Iris pigment epithelial cell (primary cell): ENCODE measurements at regions not wholly inside any gene's neighbourhood (a gene's known extent, or its start where the extent isn't known, plus 50 kb on each side); places are given as distances from the start of the nearest gene placed in this dataset.
"Not testable (repeated sequence)": the region's sequence is repeated elsewhere in the genome, so short reads cannot be mapped to it uniquely, and the experiment has no call there.

Experiments used
- DNase-seq: peaks from one replicate; pipeline ENCODE4 v3.0.0-alpha.2; 2011; ENCODE audit warnings: low read depth

DNA sequence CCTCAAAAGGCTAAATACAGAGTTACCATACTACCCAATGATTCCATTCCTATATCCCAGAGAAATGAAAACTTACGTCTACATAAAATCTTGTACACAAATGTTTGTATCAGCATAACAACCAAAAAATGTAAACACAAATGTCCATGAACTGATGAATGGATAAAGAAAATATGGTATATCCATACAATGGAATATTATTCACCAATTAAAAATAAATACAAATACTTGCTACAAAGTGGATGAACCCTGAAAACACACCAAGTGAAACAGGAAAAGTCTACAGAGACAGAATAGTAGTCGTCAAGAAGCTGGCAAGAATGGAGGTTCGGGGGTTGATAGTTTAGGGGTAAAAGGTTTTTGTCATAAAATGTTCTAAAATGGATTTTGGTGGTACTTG is 54.0 kb upstream of the ANKRD28 start:
- DNase-seq = no peak

DNA sequence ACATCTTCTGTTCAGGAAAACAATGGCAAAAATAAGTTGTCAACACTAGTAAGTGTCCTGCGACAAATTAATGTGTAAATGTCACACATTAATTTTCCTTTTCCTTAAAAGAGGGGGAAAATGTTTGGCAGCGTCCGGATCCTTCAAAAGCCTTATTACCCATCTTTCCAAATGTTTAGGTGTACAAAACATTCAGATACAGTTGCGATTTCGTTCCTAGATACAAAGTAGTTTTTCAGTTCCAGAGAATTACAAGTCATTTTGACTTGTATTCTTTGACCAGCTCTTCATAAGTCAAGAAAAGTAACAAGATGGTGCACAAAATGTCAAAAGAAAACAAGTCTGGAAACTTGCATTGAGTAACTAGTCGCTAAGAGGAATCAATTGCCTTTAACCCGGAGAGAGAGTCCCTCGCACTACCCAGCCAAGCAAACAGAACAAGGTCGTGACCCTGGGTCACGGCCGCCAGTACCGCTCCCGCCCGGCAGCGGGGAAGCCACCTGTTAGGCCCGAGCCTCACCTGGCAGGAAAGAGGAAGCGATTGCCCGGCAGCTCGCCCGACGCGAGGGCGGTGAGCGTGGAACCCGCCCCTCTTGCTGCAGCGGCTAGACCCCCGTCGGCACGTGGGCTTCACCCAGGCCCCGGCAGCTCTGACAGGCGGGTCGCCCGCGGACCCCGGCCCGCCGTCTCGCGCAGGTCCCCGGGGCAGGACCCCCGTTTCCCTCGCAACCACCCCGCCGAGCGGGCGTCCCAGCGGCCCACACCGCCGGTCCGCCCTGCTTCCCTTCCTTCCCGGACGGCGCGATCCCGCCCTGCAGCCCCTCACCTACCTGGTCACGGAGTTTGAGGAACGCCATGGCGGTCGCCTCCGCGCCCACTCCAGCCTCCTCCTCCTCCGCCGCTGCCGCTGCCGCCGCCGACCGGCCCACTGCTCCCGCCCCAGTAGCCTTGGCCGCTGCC is 61.0 kb upstream of the ANKRD28 start:
- peak; percentile 6 for DNase-seq

GRCh38 chr3:15859507-15860013 is 61.8 kb upstream of the ANKRD28 start:
- peak; percentile 75 for DNase-seq

DNA sequence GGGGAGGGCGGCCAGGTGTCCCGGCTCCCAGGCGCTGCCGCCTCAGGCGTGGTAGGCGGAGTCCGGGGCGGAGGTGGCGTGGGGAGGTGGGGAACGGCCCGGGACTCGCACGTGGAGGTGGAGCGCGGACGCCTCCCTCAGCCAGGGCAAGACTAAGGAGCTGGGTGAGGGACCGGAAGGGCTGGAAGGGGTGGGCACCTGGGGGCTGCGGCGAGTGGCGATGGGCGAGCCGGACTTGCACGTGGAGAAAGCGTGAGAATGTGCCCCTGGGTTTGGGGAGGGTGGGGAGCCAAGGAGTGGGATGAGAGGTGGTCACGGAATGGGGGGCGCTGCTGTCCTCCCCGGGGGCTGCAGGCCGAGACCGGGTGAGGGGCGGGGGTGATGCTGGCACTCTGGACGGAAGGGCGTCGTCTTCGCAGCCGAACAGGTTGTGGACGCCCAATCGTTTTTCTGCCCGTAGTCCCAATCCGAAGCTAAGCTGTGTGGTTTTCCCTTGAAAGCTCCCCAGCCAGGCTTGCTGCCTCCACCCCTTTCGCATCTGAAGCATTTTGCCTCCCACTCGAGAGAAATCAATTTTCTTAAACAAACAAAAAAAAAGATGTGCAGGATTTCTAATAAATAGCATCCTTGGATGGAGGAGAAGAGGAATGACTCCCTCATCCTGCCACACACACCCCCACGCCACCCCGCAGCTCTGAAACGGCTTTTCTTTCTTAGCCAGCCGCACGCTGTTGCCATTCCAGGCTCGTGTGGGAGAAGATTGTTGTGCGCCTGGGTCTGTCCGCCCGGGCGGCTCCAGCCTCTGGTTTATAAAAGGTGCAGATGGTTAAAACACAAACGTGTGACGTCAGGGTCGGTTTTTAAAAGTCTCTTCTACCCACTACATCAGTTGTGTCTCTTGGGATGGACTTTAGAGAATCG is 62.5 kb upstream of the ANKRD28 start:
- peak; percentile 47 for DNase-seq

DNA sequence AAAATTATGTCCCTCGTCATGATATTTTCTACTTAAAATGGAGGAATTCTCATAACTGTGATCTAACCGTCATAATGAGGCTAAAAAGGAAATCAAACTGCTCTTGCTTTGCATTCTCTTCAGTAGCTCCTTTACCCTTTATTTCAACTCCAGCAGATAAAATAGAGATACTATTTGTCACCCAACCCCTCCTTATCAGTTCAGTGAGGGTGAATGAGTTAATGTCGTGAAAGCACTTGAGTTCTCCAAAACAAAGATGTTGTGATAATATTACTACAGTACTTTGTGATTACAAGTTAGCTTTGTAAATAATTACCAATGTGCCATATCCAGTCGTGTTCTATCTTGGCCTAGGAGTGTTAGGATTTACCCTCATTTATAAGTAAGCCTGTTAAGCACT is 63.4 kb upstream of the ANKRD28 start:
- DNase-seq = no peak

- DNase-seq = no peak
Observed at GRCh38 chr3:15872807-15873206, 75.0 kb upstream of the ANKRD28 start.

DNA sequence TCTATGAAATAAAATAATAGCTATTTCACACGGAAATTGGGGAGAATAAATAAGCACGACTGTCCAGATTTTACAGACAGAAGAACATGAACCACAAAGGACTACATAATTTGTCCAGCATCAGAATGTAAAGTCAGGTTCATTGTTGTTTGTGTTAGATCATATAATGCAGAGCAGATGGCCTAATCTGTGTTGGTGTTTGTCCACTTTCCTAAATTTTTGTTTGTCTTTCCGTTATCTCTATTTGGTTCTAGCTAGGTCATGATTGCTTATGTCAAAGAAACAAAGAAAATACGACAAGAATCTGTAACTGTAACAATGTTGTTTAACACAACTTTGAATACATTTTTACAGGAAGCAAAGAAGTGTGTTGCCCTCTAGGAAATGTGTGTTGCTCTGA is 75.6 kb upstream of the ANKRD28 start:
- no peak for DNase-seq

GRCh38 chr3:15875016-15875689 is 77.4 kb upstream of the ANKRD28 start:
- DNase-seq = peak; percentile 89

- DNase-seq = no peak
Observed at GRCh38 chr3:15876669-15877068, 78.9 kb upstream of the ANKRD28 start.

GRCh38 chr3:15877813-15878212 is 80.0 kb upstream of the ANKRD28 start:
- no peak for DNase-seq

GRCh38 chr3:15879787-15880186 is 82.0 kb upstream of the ANKRD28 start:
- DNase-seq = not testable (repeated sequence)

- no peak for DNase-seq
Observed at GRCh38 chr3:15882577-15882976, 84.8 kb upstream of the ANKRD28 start.

- DNase-seq = no peak
Observed at GRCh38 chr3:15884132-15884531, 86.4 kb upstream of the ANKRD28 start.

DNA sequence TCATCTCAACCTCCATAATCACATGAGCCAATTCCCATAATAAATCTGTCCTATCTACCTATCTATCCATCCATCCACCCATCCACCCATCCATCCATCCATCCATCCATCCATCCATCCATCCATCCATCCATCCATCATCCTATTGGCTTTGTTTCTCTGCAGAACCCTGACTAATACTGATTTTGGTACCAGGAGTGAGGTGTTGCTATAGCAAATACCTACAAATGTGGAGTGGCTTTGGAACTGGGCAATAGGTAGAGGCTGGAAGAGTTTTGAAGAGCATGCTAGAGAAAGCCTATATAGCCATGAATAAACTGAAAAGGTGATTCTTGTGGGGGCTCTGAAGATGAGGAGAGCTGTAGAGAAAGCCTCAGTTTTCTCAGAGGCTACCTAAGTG is 88.7 kb upstream of the ANKRD28 start:
- DNase-seq = no peak

DNA sequence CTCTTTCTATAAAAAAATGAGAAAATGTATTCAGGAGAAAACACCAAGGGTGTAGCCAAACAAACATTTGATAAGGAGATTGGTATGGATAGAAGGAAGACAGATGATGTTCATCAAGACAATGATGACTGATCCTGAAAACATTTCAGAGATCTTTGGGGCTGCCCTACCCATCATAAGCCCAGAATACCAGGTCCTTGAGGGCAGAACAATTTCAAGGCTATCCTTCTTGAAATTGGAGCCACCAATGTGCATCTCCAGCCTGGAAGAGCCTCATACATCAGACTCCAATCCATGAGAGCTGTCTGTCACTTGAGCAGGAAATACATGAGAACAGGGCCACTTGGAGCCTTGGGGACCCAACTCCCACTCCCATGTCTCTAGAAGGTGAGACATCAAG is 89.5 kb upstream of the ANKRD28 start:
- DNase-seq = no peak

DNA sequence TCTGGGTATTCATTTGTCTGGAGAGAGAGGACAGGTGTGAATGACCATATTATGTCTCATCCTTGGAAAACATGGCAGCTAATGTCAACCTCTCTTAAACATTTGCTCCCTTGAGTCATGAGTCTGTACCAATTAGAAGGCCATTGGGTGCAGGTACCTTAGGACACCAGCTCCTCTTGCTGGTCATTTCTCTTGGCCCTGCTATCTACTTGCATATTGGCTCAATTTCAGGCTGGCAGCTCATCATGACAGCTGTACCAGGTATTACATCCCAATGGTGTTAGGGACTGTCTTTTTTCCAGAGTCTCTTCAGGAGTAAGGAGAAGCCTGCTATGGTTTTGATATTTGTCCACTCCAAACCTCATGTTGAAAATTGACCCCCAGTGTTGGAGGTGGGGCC is 92.2 kb upstream of the ANKRD28 start:
- DNase-seq = no peak

DNA sequence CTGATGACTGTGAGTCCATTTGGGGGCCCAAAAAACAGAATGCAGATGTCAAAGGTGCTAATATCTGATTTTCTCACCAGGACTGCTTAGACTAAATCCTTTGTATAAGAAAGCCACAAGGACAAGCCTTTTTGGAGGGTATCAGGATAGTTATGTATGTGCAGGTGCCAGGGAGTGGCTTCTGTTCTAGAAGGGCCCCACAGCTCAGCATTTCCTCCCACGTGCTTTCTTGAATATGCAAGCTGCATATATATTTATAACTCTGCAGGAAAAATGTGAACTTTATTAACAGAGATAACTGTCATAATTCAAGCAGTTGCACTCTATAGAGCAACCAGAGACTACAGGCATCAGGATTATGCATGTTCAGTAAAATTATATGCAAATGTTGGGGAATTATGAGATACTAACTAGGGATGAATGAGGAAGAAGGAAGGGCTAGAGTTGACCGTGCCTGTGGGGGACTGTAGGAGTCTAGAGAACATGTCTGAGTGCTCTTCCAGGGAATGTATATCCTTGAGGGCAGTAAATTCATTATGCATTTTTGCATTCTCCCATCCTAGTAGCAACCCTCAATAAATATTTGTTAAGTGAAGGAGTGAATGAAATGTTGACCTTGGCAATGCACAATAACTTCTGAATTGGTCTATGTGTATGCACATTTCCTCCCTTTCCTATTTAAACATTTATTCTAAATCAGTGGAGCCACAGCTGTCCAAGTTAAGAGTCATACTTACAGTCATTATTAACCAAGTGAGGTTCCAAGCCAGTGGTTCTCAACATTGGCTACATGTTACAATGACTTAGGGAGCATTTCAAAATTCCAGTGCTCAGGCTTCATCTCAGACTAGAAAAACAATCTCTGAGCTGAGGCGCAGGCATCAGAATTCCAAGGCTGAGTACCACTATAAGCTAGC is 94.8 kb upstream of the ANKRD28 start:
- DNase-seq = no peak

DNA sequence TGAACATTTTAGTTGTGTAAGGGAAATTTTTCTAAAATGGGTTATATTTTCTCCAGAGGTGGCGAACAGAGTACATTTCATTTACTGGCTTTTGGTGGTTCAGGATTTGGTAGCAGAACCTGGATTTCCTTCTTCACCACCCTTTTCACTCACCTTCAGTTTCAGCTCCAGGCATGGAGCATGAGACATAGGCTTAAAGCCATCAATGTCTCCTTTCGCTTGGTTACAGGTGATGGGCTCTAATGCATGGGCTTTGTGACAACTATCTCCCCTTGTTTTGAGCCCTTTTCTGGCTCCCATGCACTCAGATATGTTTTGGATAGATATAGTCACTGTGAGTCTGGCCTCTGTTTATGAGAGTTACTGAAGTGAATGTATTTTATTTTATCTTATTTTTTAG is 96.6 kb upstream of the ANKRD28 start:
- no peak for DNase-seq

- no peak for DNase-seq
Observed at GRCh38 chr3:15896500-15896899, 98.7 kb upstream of the ANKRD28 start.

- DNase-seq = peak; percentile 78
Observed at GRCh38 chr3:15899388-15899787, 101.6 kb upstream of the ANKRD28 start.

GRCh38 chr3:15903164-15903563 is 105.4 kb upstream of the ANKRD28 start:
- no peak for DNase-seq
